Hypothalamus (tissue), 51 donors: ENCODE measurements at regions not wholly inside any gene's neighbourhood (a gene's known extent, or its start where the extent isn't known, plus 50 kb on each side); places are given as distances from the start of the nearest gene placed in this dataset.
"Not testable (repeated sequence)": the region's sequence is repeated elsewhere in the genome, so short reads cannot be mapped to it uniquely, and the experiment has no call there.

Experiments used
- DNase-seq, 51 donors: peaks; one replicate each; lab custom pipeline; 2025; lab: John Stamatoyannopoulos, UW

- no peak for DNase-seq
Observed at GRCh38 chr6:1445650-1446330, 56.4 kb downstream of the FOXF2 start.

- no peak for DNase-seq
Observed at GRCh38 chr6:1449896-1450295, 60.5 kb downstream of the FOXF2 start.

- DNase-seq: no peak
Observed at GRCh38 chr6:1453024-1453423, 63.6 kb downstream of the FOXF2 start.

GRCh38 chr6:1456816-1457215 lies 67.4 kb downstream of the FOXF2 start:
- DNase-seq: not testable (repeated sequence)

- no peak for DNase-seq
Observed at GRCh38 chr6:1461207-1461606, 71.8 kb downstream of the FOXF2 start.

GRCh38 chr6:1461736-1462135 lies 72.4 kb downstream of the FOXF2 start:
- DNase-seq: no peak

GRCh38 chr6:1463275-1463674 lies 73.9 kb downstream of the FOXF2 start:
- no peak for DNase-seq

GRCh38 chr6:1463751-1464426 lies 74.5 kb downstream of the FOXF2 start:
- DNase-seq: no peak

- no peak for DNase-seq
Observed at GRCh38 chr6:1464781-1465370, 75.5 kb downstream of the FOXF2 start.

GRCh38 chr6:1468126-1468525 lies 78.8 kb downstream of the FOXF2 start:
- DNase-seq: no peak

- DNase-seq: no peak
Observed at GRCh38 chr6:1470040-1470439, 80.7 kb downstream of the FOXF2 start.

GRCh38 chr6:1472643-1473042 lies 83.3 kb downstream of the FOXF2 start:
- no peak for DNase-seq

- DNase-seq: no peak
Observed at GRCh38 chr6:1473166-1473565, 83.8 kb downstream of the FOXF2 start.

GRCh38 chr6:1473598-1473997 lies 84.2 kb downstream of the FOXF2 start:
- no peak for DNase-seq

GRCh38 chr6:1474205-1474604 lies 84.8 kb downstream of the FOXF2 start:
- no peak for DNase-seq

- DNase-seq: no peak
Observed at GRCh38 chr6:1475174-1475573, 85.8 kb downstream of the FOXF2 start.

GRCh38 chr6:1477432-1478090 lies 88.2 kb downstream of the FOXF2 start:
- no peak for DNase-seq

- DNase-seq: not testable (repeated sequence)
Observed at GRCh38 chr6:1478163-1478826, 88.9 kb downstream of the FOXF2 start.

- DNase-seq: no peak
Observed at GRCh38 chr6:1479095-1479494, 89.7 kb downstream of the FOXF2 start.

GRCh38 chr6:1479601-1480221 lies 90.3 kb downstream of the FOXF2 start:
- DNase-seq: no peak

GRCh38 chr6:1481286-1481685 lies 91.9 kb downstream of the FOXF2 start:
- no peak for DNase-seq
